ENCODE measurements at regions not wholly inside any gene's neighbourhood (a gene's known extent, or its start where the extent isn't known, plus 50 kb on each side); places are given as distances from the start of the nearest gene placed in this dataset.

DNA sequence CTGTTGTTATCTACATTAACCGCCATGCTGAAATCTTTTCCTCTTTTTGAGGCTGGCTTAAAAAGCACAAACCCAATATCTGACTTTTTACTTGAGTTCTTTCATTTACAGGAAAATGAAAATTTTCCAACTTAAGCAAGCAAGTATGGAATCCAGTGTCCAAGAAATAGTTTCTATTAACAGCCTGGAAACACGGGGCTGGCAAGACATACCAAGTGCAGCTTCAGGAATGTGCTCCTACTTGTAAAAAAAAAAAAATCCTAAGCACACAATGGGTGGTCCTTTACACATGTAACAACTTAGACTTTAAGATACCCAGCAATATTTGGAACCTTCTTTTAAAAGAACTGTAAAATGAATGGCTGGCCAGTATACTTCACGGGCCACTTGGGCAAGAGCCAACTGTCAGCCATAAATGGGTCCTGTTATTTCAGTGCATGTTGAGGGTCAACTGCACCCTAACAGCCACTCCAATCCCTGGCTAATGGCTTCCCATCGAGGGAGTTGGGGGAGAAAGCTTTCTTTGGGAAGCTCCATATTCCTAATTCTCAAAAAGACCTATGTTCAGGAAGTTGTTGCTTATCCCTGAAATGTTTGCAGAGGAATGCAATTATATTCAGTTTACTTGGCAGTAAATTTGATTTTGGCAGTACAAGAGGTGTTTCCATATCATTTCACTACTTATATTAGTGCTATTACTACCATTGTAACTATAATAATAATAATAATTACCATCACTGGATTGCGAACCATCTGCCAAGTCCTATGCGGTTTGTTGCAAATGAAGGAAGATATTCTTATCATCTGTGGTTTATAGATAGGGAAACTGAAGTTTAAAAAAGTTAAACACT, 236.4 kb upstream of the TMEM72 start:
- TF ChIP-seq, protein P1, sequence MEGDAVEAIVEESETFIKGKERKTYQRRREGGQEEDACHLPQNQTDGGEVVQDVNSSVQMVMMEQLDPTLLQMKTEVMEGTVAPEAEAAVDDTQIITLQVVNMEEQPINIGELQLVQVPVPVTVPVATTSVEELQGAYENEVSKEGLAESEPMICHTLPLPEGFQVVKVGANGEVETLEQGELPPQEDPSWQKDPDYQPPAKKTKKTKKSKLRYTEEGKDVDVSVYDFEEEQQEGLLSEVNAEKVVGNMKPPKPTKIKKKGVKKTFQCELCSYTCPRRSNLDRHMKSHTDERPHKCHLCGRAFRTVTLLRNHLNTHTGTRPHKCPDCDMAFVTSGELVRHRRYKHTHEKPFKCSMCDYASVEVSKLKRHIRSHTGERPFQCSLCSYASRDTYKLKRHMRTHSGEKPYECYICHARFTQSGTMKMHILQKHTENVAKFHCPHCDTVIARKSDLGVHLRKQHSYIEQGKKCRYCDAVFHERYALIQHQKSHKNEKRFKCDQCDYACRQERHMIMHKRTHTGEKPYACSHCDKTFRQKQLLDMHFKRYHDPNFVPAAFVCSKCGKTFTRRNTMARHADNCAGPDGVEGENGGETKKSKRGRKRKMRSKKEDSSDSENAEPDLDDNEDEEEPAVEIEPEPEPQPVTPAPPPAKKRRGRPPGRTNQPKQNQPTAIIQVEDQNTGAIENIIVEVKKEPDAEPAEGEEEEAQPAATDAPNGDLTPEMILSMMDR (IDR thresholded peaks at IDR 0.05; ENCODE audit: insufficient read depth, low read length, poor library complexity, severe bottlenecking), result no peak
- no peak for TF ChIP-seq EZH2phosphoT487 (conservative IDR thresholded peaks at IDR 0.05; ENCODE audit: low read length)
